Lower leg skin (tissue), 4 donors: ENCODE measurements at regions not wholly inside any gene's neighbourhood (a gene's known extent, or its start where the extent isn't known, plus 50 kb on each side); places are given as distances from the start of the nearest gene placed in this dataset.

ENCODE experiments used
- DNase-seq, 2 donors: peaks; one replicate each; pipeline ENCODE4 v3.0.0-alpha.2; 2019; ENCODE audit warnings: low spot score in 2 of 2
- H3K4me3 ChIP-seq: fragments of 200-600 bp; sonication (generic); 2 replicates; pipeline ENCODE4 v1.5.1; 2017; ENCODE audit warnings: mild to moderate bottlenecking, low read depth; ENCODE audit not compliant: poor library complexity, severe bottlenecking
- CTCF ChIP-seq, 3 donors: fragments of 450-650 bp; IDR thresholded peaks; one replicate each; pipeline ENCODE4 v1.5.1; 2016; ENCODE audit warnings: antibody characterized with exemption in 3 of 3, mild to moderate bottlenecking in 3 of 3, moderate library complexity in 2 of 3
- POLR2A ChIP-seq, 2 donors: fragments of 450-650 bp; IDR thresholded peaks; one replicate each; pipeline ENCODE4 v1.6.1; 2016 to 2017; ENCODE audit warnings: antibody characterized with exemption in 2 of 2, mild to moderate bottlenecking in 1 of 2, moderate library complexity in 1 of 2
- WGBS, 2 donors: methylation state at CpG; one replicate each; pipeline ENCODE4 v1.1.5; 2018; 5-methylcytosine and 5-hydroxymethylcytosine counted together
- intact Hi-C: fragments of 100-400 bp; cut with DNase I; formaldehyde crosslinking; loops from one replicate; pipeline ENCODE4 v1.15.0; 2023; ENCODE audit warnings: low total_unique reads

- DNase-seq, result no peak
- 89 to 92% methylated on average over 3 of the region's 3 CpGs for WGBS, 2 donors
- intact Hi-C loops, result no loop called here
- H3K4me3 ChIP-seq, result no peak overlapping the region
- no peak for TF ChIP-seq CTCF (IDR thresholded peaks at IDR 0.05)
- TF ChIP-seq POLR2A (IDR thresholded peaks at IDR 0.05), result no peak
Observed at GRCh38 chr6:139932671-139933070, 558.2 kb upstream of the CITED2 start.

- TF ChIP-seq CTCF (IDR thresholded peaks at IDR 0.05), result no peak
- no peak for TF ChIP-seq POLR2A (IDR thresholded peaks at IDR 0.05)
- no peak overlapping the region for H3K4me3 ChIP-seq
- intact Hi-C loops, result no loop called here
- 92 to 93% methylated on average over 2 of the region's 2 CpGs for WGBS, 2 donors
- DNase-seq, result no peak
Observed at GRCh38 chr6:139931747-139932146, 557.3 kb upstream of the CITED2 start.

GRCh38 chr6:139927742-139928305 is 553.4 kb upstream of the CITED2 start:
- intact Hi-C loops, result no loop called here
- no peak for TF ChIP-seq CTCF (IDR thresholded peaks at IDR 0.05)
- TF ChIP-seq POLR2A (IDR thresholded peaks at IDR 0.05), result no peak
- 76 to 90% methylated on average over 1 of the region's 1 CpG for WGBS, 2 donors
- H3K4me3 ChIP-seq, result no peak overlapping the region
- no peak for DNase-seq

GRCh38 chr6:139927236-139927635 is 552.8 kb upstream of the CITED2 start:
- DNase-seq, result no peak
- no peak for TF ChIP-seq CTCF (IDR thresholded peaks at IDR 0.05)
- no peak for TF ChIP-seq POLR2A (IDR thresholded peaks at IDR 0.05)
- H3K4me3 ChIP-seq, result no peak overlapping the region
- intact Hi-C loops, result no loop called here
- 69 to 77% methylated on average over 2 of the region's 2 CpGs for WGBS, 2 donors

GRCh38 chr6:139926711-139927110 is 552.3 kb upstream of the CITED2 start:
- DNase-seq, result no peak
- intact Hi-C loops, result no loop called here
- WGBS, 2 donors, result 91 to 95% methylated on average over 3 of the region's 3 CpGs
- TF ChIP-seq CTCF (IDR thresholded peaks at IDR 0.05) (no peak), POLR2A (IDR thresholded peaks at IDR 0.05) (no peak)
- H3K4me3 ChIP-seq, result no peak overlapping the region
